Natural killer cell (primary cell): ENCODE measurements at regions not wholly inside any gene's neighbourhood (a gene's known extent, or its start where the extent isn't known, plus 50 kb on each side); places are given as distances from the start of the nearest gene placed in this dataset.
"Not testable (repeated sequence)": the region's sequence is repeated elsewhere in the genome, so short reads cannot be mapped to it uniquely, and the experiment has no call there.

Source experiments
- ATAC-seq, 3 donors: fragments of 150-1000 bp in 2 of 3; fragments of 200-7000 bp in 1 of 3; cut with Tn5 transposase; 1 replicate in 1 of 3; 2 replicates in 2 of 3; pipeline ENCODE4 v1.10.0; 2021; ENCODE audit warnings: mild to moderate bottlenecking in 2 of 3, moderate library complexity in 2 of 3
- DNase-seq, 2 donors: peaks; one replicate each; pipeline versions ENCODE4 v3.0.0 to v3.0.0-alpha.2; 2013 to 2021; ENCODE audit warnings: mixed read lengths in 1 of 2
- H3K27ac ChIP-seq: one replicate; pipeline ENCODE4 v1.5.1; 2013; ENCODE audit warnings: mild to moderate bottlenecking, low read length
- H3K27me3 ChIP-seq: one replicate; pipeline ENCODE4 v1.6.1; 2013; ENCODE audit warnings: low read length; ENCODE audit not compliant: control insufficient read depth, insufficient read depth
- H3K36me3 ChIP-seq: one replicate; pipeline ENCODE4 v1.6.1; 2013; ENCODE audit warnings: low read length; ENCODE audit not compliant: control insufficient read depth, insufficient read depth
- H3K4me1 ChIP-seq: one replicate; pipeline ENCODE4 v1.6.1; 2013; ENCODE audit warnings: low read length; ENCODE audit not compliant: control insufficient read depth, insufficient read depth
- H3K4me3 ChIP-seq: one replicate; pipeline ENCODE4 v1.5.1; 2013; ENCODE audit warnings: low read length
- H3K9me3 ChIP-seq: one replicate; pipeline ENCODE4 v1.6.1; 2013; ENCODE audit warnings: low read length; ENCODE audit not compliant: control insufficient read depth, insufficient read depth
- H3K27ac Mint-ChIP-seq, 2 donors: one replicate each; pipeline ENCODE4 v1.8.0; 2022; ENCODE audit warnings: mild to moderate bottlenecking in 2 of 2, mixed read lengths in 2 of 2, moderate library complexity in 1 of 2
- H3K27me3 Mint-ChIP-seq, 2 donors: one replicate each; pipeline ENCODE4 v1.8.0; 2022; ENCODE audit warnings: low read depth in 2 of 2, mixed read lengths in 2 of 2
- H3K36me3 Mint-ChIP-seq: one replicate; pipeline ENCODE4 v1.8.0; 2022; ENCODE audit warnings: mixed read lengths
- H3K4me1 Mint-ChIP-seq, 2 donors: one replicate each; pipeline ENCODE4 v1.8.0; 2022; ENCODE audit warnings: mixed read lengths in 2 of 2
- H3K4me3 Mint-ChIP-seq: one replicate; pipeline ENCODE4 v1.8.0; 2022; ENCODE audit warnings: mild to moderate bottlenecking, moderate library complexity, mixed read lengths
- H3K9me3 Mint-ChIP-seq, 2 donors: one replicate each; pipeline ENCODE4 v1.8.0; 2022; ENCODE audit warnings: mixed read lengths in 2 of 2
- CTCF ChIP-seq: fragments of 200-600 bp; IDR thresholded peaks from one replicate; pipeline ENCODE4 v1.8.0; 2022; ENCODE audit warnings: antibody characterized with exemption
- WGBS: methylation state at CpG from one replicate; pipeline ENCODE4 v1.1.7; 2013; ENCODE audit warnings: missing lambda C conversion rate; ENCODE audit not compliant: insufficient coverage; 5-methylcytosine and 5-hydroxymethylcytosine counted together
- intact Hi-C: fragments of 100-400 bp; cut with micrococcal nuclease; formaldehyde crosslinking; loops from one replicate; pipeline ENCODE4 v1.14.2; 2022

- no peaks in the 10 kb centered on the region for H3K36me3 ChIP-seq
- no peak overlapping the region for H3K27ac Mint-ChIP-seq
- H3K4me1 ChIP-seq = no peaks in the 10 kb centered on the region
- no peaks in the 10 kb centered on the region for H3K36me3 Mint-ChIP-seq
- no peaks in the 10 kb centered on the region for H3K4me1 Mint-ChIP-seq
- no peak overlapping the region for H3K27ac ChIP-seq
- WGBS = 47% methylated on average over 3 of the region's 3 CpGs
- no peaks in the 10 kb centered on the region for H3K27me3 ChIP-seq
- H3K4me3 Mint-ChIP-seq = no peak overlapping the region
- no peak overlapping the region for H3K4me3 ChIP-seq
- DNase-seq (no peak), ATAC-seq (no peak)
- intact Hi-C loops = no loop called here
- no peaks in the 10 kb centered on the region for H3K27me3 Mint-ChIP-seq
- peaks cover 0 to 3% of the 10 kb centered on the region in 2 donors for H3K9me3 Mint-ChIP-seq
- no peaks in the 10 kb centered on the region for H3K9me3 ChIP-seq
- TF ChIP-seq CTCF = no peak
Observed at GRCh38 chr4:111957116-111957515, 188.1 kb upstream of the FAM241A start.

- Mint-ChIP-seq H3K27me3 (no peaks in the 10 kb centered on the region), H3K4me3 (no peak overlapping the region), H3K36me3 (no peaks in the 10 kb centered on the region), H3K27ac (no peak overlapping the region), H3K4me1 (no peaks in the 10 kb centered on the region), H3K9me3 (peaks cover 0 to 3% of the 10 kb centered on the region in 2 donors)
- intact Hi-C loops = no loop called here
- Histone ChIP-seq H3K27me3 (no peaks in the 10 kb centered on the region), H3K36me3 (no peaks in the 10 kb centered on the region), H3K4me3 (no peak overlapping the region), H3K9me3 (no peaks in the 10 kb centered on the region), H3K27ac (no peak overlapping the region), H3K4me1 (no peaks in the 10 kb centered on the region)
- WGBS = 65% methylated on average over 1 of the region's 1 CpG
- no peak for DNase-seq
- no peak for TF ChIP-seq CTCF
- no peak for ATAC-seq
Observed at GRCh38 chr4:111957997-111958396, 187.3 kb upstream of the FAM241A start.

GRCh38 chr4:111959222-111959621, 186.0 kb upstream of the FAM241A start:
- no peaks in the 10 kb centered on the region for H3K4me1 Mint-ChIP-seq
- 70% methylated on average over 2 of the region's 2 CpGs for WGBS
- intact Hi-C loops = no loop called here
- TF ChIP-seq CTCF = no peak
- no peak overlapping the region for H3K4me3 ChIP-seq
- no peak overlapping the region for H3K27ac ChIP-seq
- H3K4me3 Mint-ChIP-seq = no peak overlapping the region
- ATAC-seq (no peak), DNase-seq (no peak)
- H3K27me3 ChIP-seq = no peaks in the 10 kb centered on the region
- no peaks in the 10 kb centered on the region for H3K9me3 ChIP-seq
- H3K9me3 Mint-ChIP-seq = peaks cover 0 to 3% of the 10 kb centered on the region in 2 donors
- no peaks in the 10 kb centered on the region for H3K27me3 Mint-ChIP-seq
- H3K36me3 Mint-ChIP-seq = no peaks in the 10 kb centered on the region
- H3K36me3 ChIP-seq = no peaks in the 10 kb centered on the region
- H3K27ac Mint-ChIP-seq = no peak overlapping the region
- H3K4me1 ChIP-seq = no peaks in the 10 kb centered on the region

- H3K36me3 ChIP-seq = no peaks in the 10 kb centered on the region
- no peak overlapping the region for H3K27ac Mint-ChIP-seq
- no peaks in the 10 kb centered on the region for H3K36me3 Mint-ChIP-seq
- no peak overlapping the region for H3K4me3 Mint-ChIP-seq
- TF ChIP-seq CTCF = no peak
- ATAC-seq (no peak), DNase-seq (no peak)
- H3K9me3 Mint-ChIP-seq = peaks cover 0 to under 1% of the 10 kb centered on the region in 2 donors
- H3K27ac ChIP-seq = no peak overlapping the region
- no peaks in the 10 kb centered on the region for H3K9me3 ChIP-seq
- H3K4me1 Mint-ChIP-seq = no peaks in the 10 kb centered on the region
- no peaks in the 10 kb centered on the region for H3K27me3 Mint-ChIP-seq
- H3K27me3 ChIP-seq = no peaks in the 10 kb centered on the region
- no peak overlapping the region for H3K4me3 ChIP-seq
- intact Hi-C loops = no loop called here
- WGBS = 93% methylated on average over 2 of the region's 2 CpGs
- H3K4me1 ChIP-seq = no peaks in the 10 kb centered on the region
Observed at GRCh38 chr4:111960241-111960667, 185.0 kb upstream of the FAM241A start.

GRCh38 chr4:111961026-111961425, 184.2 kb upstream of the FAM241A start:
- H3K4me1 Mint-ChIP-seq, H3K27ac Mint-ChIP-seq, H3K4me3 Mint-ChIP-seq, H3K4me3 ChIP-seq, intact Hi-C loops, H3K27ac ChIP-seq, H3K9me3 Mint-ChIP-seq, H3K4me1 ChIP-seq, H3K36me3 ChIP-seq, ATAC-seq, H3K9me3 ChIP-seq, H3K27me3 Mint-ChIP-seq, H3K36me3 Mint-ChIP-seq, H3K27me3 ChIP-seq, DNase-seq: not testable (repeated sequence)
- WGBS = 82% methylated on average over 5 of the region's 5 CpGs
